Peyer's patch (tissue), 4 donors: ENCODE measurements at regions not wholly inside any gene's neighbourhood (a gene's known extent, or its start where the extent isn't known, plus 50 kb on each side); places are given as distances from the start of the nearest gene placed in this dataset.

Experiments used
- DNase-seq, 3 donors: peaks; one replicate each; pipeline ENCODE4 v3.0.0-alpha.2; 2017 to 2019
- H3K27ac ChIP-seq, 4 donors: fragments of 200-600 bp; sonication (generic); one replicate each; pipeline ENCODE4 v1.5.1; 2016 to 2019
- H3K27me3 ChIP-seq, 2 donors: fragments of 200-600 bp; sonication (generic); one replicate each; pipeline ENCODE4 v1.5.1; 2019
- H3K36me3 ChIP-seq, 3 donors: fragments of 200-600 bp; sonication (generic); one replicate each; pipeline ENCODE4 v1.5.1; 2016 to 2019
- H3K4me1 ChIP-seq, 4 donors: fragments of 200-600 bp; sonication (generic); one replicate each; pipeline ENCODE4 v1.5.1; 2016 to 2019
- H3K4me3 ChIP-seq, 4 donors: fragments of 200-600 bp; sonication (generic); 1 replicate in 3 of 4; 2 replicates in 1 of 4; pipeline ENCODE4 v1.5.1; 2016 to 2019; ENCODE audit warnings: mild to moderate bottlenecking in 1 of 4
- H3K9me3 ChIP-seq, 4 donors: fragments of 200-600 bp; sonication (generic); one replicate each; pipeline ENCODE4 v1.5.1; 2016 to 2019; ENCODE audit warnings: mild to moderate bottlenecking in 1 of 4
- CTCF ChIP-seq, 6 experiments: fragments of 450-650 bp in 4 of 6; fragments of 200-600 bp in 2 of 6; sonication (generic) in 1 of 6; IDR thresholded peaks; one replicate each; pipeline ENCODE4 v1.5.1; 2017 to 2019; ENCODE audit warnings: antibody characterized with exemption in 6 of 6, mild to moderate bottlenecking in 3 of 6, moderate library complexity in 1 of 6
- POLR2A ChIP-seq, 2 donors: fragments of 450-650 bp; IDR thresholded peaks; one replicate each; pipeline ENCODE4 v1.5.1; 2017; ENCODE audit warnings: antibody characterized with exemption in 2 of 2, mild to moderate bottlenecking in 2 of 2, moderate library complexity in 2 of 2

GRCh38 chr15:87355946-87356345, 900.6 kb downstream of the NTRK3 start:
- Histone ChIP-seq H3K4me1 (no peaks in the 10 kb centered on the region), H3K9me3 (no peaks in the 10 kb centered on the region), H3K27ac (no peak overlapping the region), H3K36me3 (no peaks in the 10 kb centered on the region), H3K4me3 (no peak overlapping the region), H3K27me3 (no peaks in the 10 kb centered on the region)
- DNase-seq = no peak
- no peak for TF ChIP-seq CTCF (IDR thresholded peaks at IDR 0.05)
- no peak for TF ChIP-seq POLR2A (IDR thresholded peaks at IDR 0.05)

DNA sequence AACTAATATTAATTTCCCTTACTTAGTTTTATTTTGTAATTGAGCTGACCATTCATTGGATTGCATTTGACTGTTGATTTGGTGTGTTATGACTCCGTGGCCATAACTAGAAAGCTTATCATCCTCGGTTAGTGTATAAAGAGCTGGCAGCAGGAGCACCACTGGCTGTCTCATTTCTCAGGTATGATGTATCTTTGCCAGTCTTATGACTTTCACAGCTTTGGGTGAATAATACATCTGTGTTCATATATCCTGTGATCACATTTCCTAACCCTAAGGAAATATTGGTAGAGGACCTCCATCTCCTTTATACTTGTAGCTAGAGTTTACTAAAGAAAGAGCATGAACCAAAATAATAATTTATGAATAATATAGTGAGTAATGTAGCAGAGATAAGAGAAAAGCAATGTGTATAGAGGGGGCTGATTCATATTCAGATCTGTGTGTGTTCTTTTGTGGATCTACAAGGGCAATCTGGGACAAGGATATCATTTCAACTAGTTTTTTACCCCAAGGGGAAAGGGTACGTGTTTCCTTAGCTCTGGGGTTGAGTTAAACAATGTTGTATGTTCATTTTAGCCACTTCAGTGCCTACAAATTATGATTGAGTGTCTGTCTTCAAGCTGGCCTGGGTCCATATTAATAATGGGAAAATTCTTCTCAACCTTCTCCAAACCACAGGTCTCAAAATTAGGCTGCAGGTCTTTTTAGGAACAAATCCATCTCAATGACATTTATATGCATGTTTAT, 901.7 kb downstream of the NTRK3 start:
- no peak for DNase-seq

DNA sequence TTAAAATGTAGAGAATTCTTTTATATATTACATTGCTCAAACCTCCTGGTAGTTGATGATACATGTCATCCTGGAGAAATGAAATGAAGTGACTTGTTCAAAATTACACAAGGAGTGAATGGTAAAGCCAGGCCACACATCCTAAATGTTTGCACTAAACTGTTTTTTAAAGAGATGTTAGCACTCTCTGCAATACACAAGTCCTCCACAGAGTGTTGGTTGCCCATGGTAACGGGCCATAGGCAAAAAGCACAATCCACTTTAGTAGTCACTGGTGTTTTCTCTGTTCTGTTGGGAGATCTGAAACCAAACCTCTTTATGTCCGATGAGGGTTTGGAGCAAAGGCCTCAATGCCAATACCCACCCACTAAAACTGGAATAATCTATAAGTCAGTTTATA, 907.4 kb downstream of the NTRK3 start:
- no peak for TF ChIP-seq CTCF (IDR thresholded peaks at IDR 0.05)
- TF ChIP-seq POLR2A (IDR thresholded peaks at IDR 0.05) = no peak
- no peak for DNase-seq
- Histone ChIP-seq H3K9me3 (no peaks in the 10 kb centered on the region), H3K27ac (no peak overlapping the region), H3K4me3 (no peak overlapping the region), H3K4me1 (no peaks in the 10 kb centered on the region), H3K27me3 (no peaks in the 10 kb centered on the region), H3K36me3 (no peaks in the 10 kb centered on the region)

More for the DNA sequence above, 901.7 kb downstream of the NTRK3 start:
- no peak overlapping the region for H3K27ac ChIP-seq
- H3K4me3 ChIP-seq = no peak overlapping the region
- no peaks in the 10 kb centered on the region for H3K4me1 ChIP-seq
- no peaks in the 10 kb centered on the region for H3K36me3 ChIP-seq
- TF ChIP-seq CTCF (IDR thresholded peaks at IDR 0.05) (no peak), POLR2A (IDR thresholded peaks at IDR 0.05) (no peak)
- H3K9me3 ChIP-seq = no peaks in the 10 kb centered on the region
- H3K27me3 ChIP-seq = no peaks in the 10 kb centered on the region

- Histone ChIP-seq H3K36me3 (no peaks in the 10 kb centered on the region), H3K4me1 (no peaks in the 10 kb centered on the region), H3K4me3 (no peak overlapping the region), H3K27ac (no peak overlapping the region), H3K27me3 (no peaks in the 10 kb centered on the region), H3K9me3 (no peaks in the 10 kb centered on the region)
- DNase-seq = no peak
- TF ChIP-seq POLR2A (IDR thresholded peaks at IDR 0.05) = no peak
- no peak for TF ChIP-seq CTCF (IDR thresholded peaks at IDR 0.05)
These were observed 907.8 kb downstream of the NTRK3 start for GRCh38 chr15:87348746-87349145.

- TF ChIP-seq POLR2A (IDR thresholded peaks at IDR 0.05) (no peak), CTCF (IDR thresholded peaks at IDR 0.05) (no peak)
- no peaks in the 10 kb centered on the region for H3K36me3 ChIP-seq
- no peaks in the 10 kb centered on the region for H3K27me3 ChIP-seq
- no peak overlapping the region for H3K27ac ChIP-seq
- no peak for DNase-seq
- H3K4me1 ChIP-seq = no peaks in the 10 kb centered on the region
- H3K9me3 ChIP-seq = no peaks in the 10 kb centered on the region
- H3K4me3 ChIP-seq = no peak overlapping the region
These were observed 908.6 kb downstream of the NTRK3 start for GRCh38 chr15:87347806-87348515.
